GM19468 (cell line): ENCODE measurements at regions not wholly inside any gene's neighbourhood (a gene's known extent, or its start where the extent isn't known, plus 50 kb on each side); places are given as distances from the start of the nearest gene placed in this dataset.

ENCODE experiments used
- ATAC-seq: cut with Tn5 transposase; IDR thresholded peaks from one replicate; pipeline ENCODE4 v1.9.1; 2021; ENCODE audit warnings: mild to moderate bottlenecking, moderate library complexity, moderate number of reproducible peaks; ENCODE audit not compliant: unreplicated experiment; ENCODE audit errors: extremely low read depth

- ATAC-seq: no peak
Measured at GRCh38 chr2:120984452-120985173, 248.9 kb downstream of the GLI2 start.

- no peak for ATAC-seq
Measured at GRCh38 chr2:120985174-120985996, 249.7 kb downstream of the GLI2 start.

- ATAC-seq: no peak
Measured at GRCh38 chr2:120985997-120986651, 250.5 kb downstream of the GLI2 start.

- ATAC-seq: no peak
Measured at GRCh38 chr2:120986898-120987650, 251.4 kb downstream of the GLI2 start.

- no peak for ATAC-seq
Measured at GRCh38 chr2:120988051-120988699, 252.5 kb downstream of the GLI2 start.

- ATAC-seq: no peak
Measured at GRCh38 chr2:120988700-120989511, 253.2 kb downstream of the GLI2 start.

GRCh38 chr2:120989512-120990441 lies 254.1 kb downstream of the GLI2 start:
- no peak for ATAC-seq

GRCh38 chr2:120990451-120990871 lies 254.8 kb downstream of the GLI2 start:
- no peak for ATAC-seq

- no peak for ATAC-seq
Measured at GRCh38 chr2:120991441-120991840, 255.8 kb downstream of the GLI2 start.

- ATAC-seq: no peak
Measured at GRCh38 chr2:120992791-120993555, 257.3 kb downstream of the GLI2 start.

- ATAC-seq: no peak
Measured at GRCh38 chr2:120993661-120994060, 258.0 kb downstream of the GLI2 start.

- ATAC-seq: no peak
Measured at GRCh38 chr2:120994301-120994995, 258.8 kb downstream of the GLI2 start.

- ATAC-seq: no peak
Measured at GRCh38 chr2:120995152-120995551, 259.5 kb downstream of the GLI2 start.

- no peak for ATAC-seq
Measured at GRCh38 chr2:120995656-120996190, 260.1 kb downstream of the GLI2 start.

GRCh38 chr2:120999377-121000097 lies 263.9 kb downstream of the GLI2 start:
- ATAC-seq: no peak

- no peak for ATAC-seq
Measured at GRCh38 chr2:121000804-121001203, 265.1 kb downstream of the GLI2 start.
